K562 (cell line): ENCODE measurements at regions not wholly inside any gene's neighbourhood (a gene's known extent, or its start where the extent isn't known, plus 50 kb on each side); places are given as distances from the start of the nearest gene placed in this dataset.

Source experiments
- BMI1 ChIP-seq: fragments of 150-350 bp; IDR thresholded peaks from 2 replicates; pipeline ENCODE4 v1.6.1; 2014; ENCODE audit warnings: low read length
- C11orf30 ChIP-seq: fragments of 450-650 bp; IDR thresholded peaks from 2 replicates; pipeline ENCODE4 v1.6.1; 2016; ENCODE audit warnings: low read depth, mild to moderate bottlenecking
- CCAR2 ChIP-seq: fragments of 200-400 bp; formaldehyde crosslinking; IDR thresholded peaks from 2 replicates; pipeline ENCODE4 v1.6.1; 2017; ENCODE audit warnings: mild to moderate bottlenecking, low read depth, low read length
- COPS2 ChIP-seq: fragments of 450-650 bp; conservative IDR thresholded peaks from 2 replicates; pipeline ENCODE4 v1.6.1; 2016; ENCODE audit warnings: mild to moderate bottlenecking, moderate library complexity
- CREB1 ChIP-seq, 2 experiments: sonication (generic) in 1 of 2; formaldehyde crosslinking in 1 of 2; IDR thresholded peaks; 2 replicates each; pipeline versions ENCODE4 v1.6.1 to v1.8.0; 2012 to 2022; ENCODE audit warnings: inconsistent platforms in 1 of 2, mild to moderate bottlenecking in 1 of 2, missing genetic modification reagents in 1 of 2, moderate library complexity in 1 of 2
- FOXJ2 ChIP-seq: fragments of 200-800 bp; sonication (Bioruptor generic); IDR thresholded peaks from 2 replicates; pipeline ENCODE4 v1.6.1; 2016; ENCODE audit warnings: missing genetic modification characterization, missing compliant biosample characterization
- GTF2F1 ChIP-seq: IDR thresholded peaks from 2 replicates; pipeline ENCODE4 v1.6.1; 2011; ENCODE audit warnings: low read depth, low read length, improper control_type of control experiment
- HDAC6 ChIP-seq: IDR thresholded peaks from 2 replicates; pipeline ENCODE4 v1.6.1; 2012; ENCODE audit warnings: low read depth, mild to moderate bottlenecking, control low read depth, inconsistent platforms, low read length, moderate library complexity
- KDM1A ChIP-seq, 2 experiments: fragments of 450-650 bp; IDR thresholded peaks; 2 replicates each; pipeline ENCODE4 v1.6.1; 2016; ENCODE audit warnings: mild to moderate bottlenecking in 2 of 2
- L3MBTL2 ChIP-seq: fragments of 450-650 bp; IDR thresholded peaks from 2 replicates; pipeline ENCODE4 v1.6.1; 2016; ENCODE audit warnings: mild to moderate bottlenecking, moderate library complexity
- MAFG ChIP-seq: fragments of 450-650 bp; conservative IDR thresholded peaks from 2 replicates; pipeline ENCODE4 v1.6.1; 2016; ENCODE audit warnings: missing genetic modification characterization, missing compliant biosample characterization
- MAFK ChIP-seq: IDR thresholded peaks from 2 replicates; pipeline ENCODE4 v1.6.1; 2011; ENCODE audit warnings: low read length, improper control_type of control experiment
- MIER1 ChIP-seq: fragments of 450-650 bp; IDR thresholded peaks from 2 replicates; pipeline ENCODE4 v1.6.1; 2016; ENCODE audit warnings: antibody characterized with exemption, mild to moderate bottlenecking, low read depth
- NCOA4 ChIP-seq: fragments of 450-650 bp; IDR thresholded peaks from 2 replicates; pipeline ENCODE4 v1.6.1; 2018; ENCODE audit warnings: mild to moderate bottlenecking; ENCODE audit not compliant: partially characterized antibody
- NR1H2 ChIP-seq: sonication (generic); formaldehyde crosslinking; IDR thresholded peaks from 2 replicates; pipeline ENCODE4 v1.4.0; 2020; ENCODE audit warnings: mild to moderate bottlenecking, missing genetic modification reagents
- RCOR1 ChIP-seq, 2 experiments: IDR thresholded peaks; 2 replicates each; pipeline ENCODE4 v1.6.1; 2012; ENCODE audit warnings: low read depth in 2 of 2, low read length in 2 of 2, borderline replicate concordance in 1 of 2, improper control_type of control experiment in 1 of 2
- STAT5A ChIP-seq: IDR thresholded peaks from 2 replicates; pipeline ENCODE4 v1.6.1; 2012; ENCODE audit warnings: low read length, inconsistent platforms, borderline replicate concordance
- TAF15 ChIP-seq: fragments of 200-400 bp; formaldehyde crosslinking; IDR thresholded peaks from 2 replicates; pipeline ENCODE4 v1.6.1; 2017; ENCODE audit warnings: mild to moderate bottlenecking, low read depth, low read length, moderate library complexity
- TOE1 ChIP-seq, 2 experiments: fragments of 450-650 bp in 1 of 2; sonication (generic) in 1 of 2; formaldehyde crosslinking in 1 of 2; IDR thresholded peaks; 2 replicates each; pipeline versions ENCODE4 v1.7.1 to v1.8.0; 2016 to 2022; ENCODE audit warnings: borderline replicate concordance in 2 of 2, mild to moderate bottlenecking in 2 of 2, antibody characterized with exemption in 1 of 2, inconsistent platforms in 1 of 2, low read depth in 1 of 2, missing genetic modification reagents in 1 of 2, moderate library complexity in 1 of 2
- TRIM24 ChIP-seq, 2 experiments: fragments of 450-650 bp; IDR thresholded peaks; 2 replicates each; pipeline ENCODE4 v1.6.1; 2016
- ZFP36 ChIP-seq: fragments of 150-350 bp; IDR thresholded peaks from 2 replicates; pipeline ENCODE4 v1.6.1; 2018; ENCODE audit warnings: low read length, low read depth; ENCODE audit not compliant: partially characterized antibody
- ZNF431 ChIP-seq: sonication (generic); formaldehyde crosslinking; IDR thresholded peaks from 2 replicates; pipeline ENCODE4 v1.8.0; 2022; ENCODE audit warnings: mild to moderate bottlenecking, missing genetic modification reagents
- ZNF778 ChIP-seq: fragments of 450-650 bp; formaldehyde crosslinking; IDR thresholded peaks from 2 replicates; pipeline ENCODE4 v1.4.0; 2020; ENCODE audit warnings: mild to moderate bottlenecking, moderate library complexity
- TF ChIP-seq, protein P1 (sequence below): fragments of 450-650 bp; formaldehyde crosslinking; IDR thresholded peaks from 2 replicates; pipeline ENCODE4 v1.4.0; 2020; ENCODE audit warnings: mild to moderate bottlenecking, moderate library complexity
- TF ChIP-seq, protein P2 (sequence below): fragments of 250-450 bp; sonication (Bioruptor Pico); IDR thresholded peaks from 2 replicates; pipeline ENCODE4 v1.8.0; 2022; ENCODE audit warnings: moderate library complexity, mild to moderate bottlenecking, inconsistent platforms
- TF ChIP-seq, protein P3 (sequence below): fragments of 450-650 bp; IDR thresholded peaks from 2 replicates; pipeline ENCODE4 v1.6.1; 2014; ENCODE audit warnings: low read depth, mild to moderate bottlenecking, moderate library complexity, borderline replicate concordance

DNA sequence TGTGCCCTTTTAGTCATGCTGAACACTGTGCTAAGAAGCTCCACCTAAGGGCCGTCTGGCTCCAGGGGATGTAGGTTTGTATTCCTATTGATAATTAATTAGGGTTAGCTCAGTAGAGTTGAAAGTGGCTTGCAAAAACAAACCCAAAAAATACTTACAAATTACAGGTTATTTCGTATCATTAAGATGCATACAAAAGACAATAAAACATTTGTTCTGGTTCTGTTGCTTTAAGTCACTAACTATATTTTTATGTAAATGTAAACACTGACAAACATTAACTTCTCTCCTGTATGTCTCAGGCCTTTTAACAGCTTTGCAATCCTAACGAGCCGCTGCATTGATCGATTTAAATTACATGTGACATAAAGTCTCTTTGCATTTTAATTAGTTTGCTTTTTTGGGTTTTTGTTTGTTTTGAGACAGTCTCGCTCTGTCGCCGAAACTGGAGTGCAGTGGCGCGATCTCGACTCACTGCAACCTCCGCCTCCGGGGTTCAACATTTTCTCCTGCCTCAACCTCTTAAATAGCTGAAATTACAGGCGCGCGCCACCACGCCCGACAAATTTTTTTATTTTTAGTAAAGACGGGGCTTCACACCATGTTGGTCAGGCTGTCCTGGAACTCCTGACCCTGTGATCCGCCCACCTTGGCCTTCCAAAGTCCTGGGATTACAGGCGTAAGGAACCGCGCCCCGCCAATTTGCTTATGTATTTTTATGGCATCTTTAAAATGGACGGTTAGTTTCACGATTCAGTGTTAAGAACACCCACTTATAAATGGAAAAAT is 110.9 kb downstream of the HFE start (continued):
- no peak for TF ChIP-seq COPS2
- no peak for TF ChIP-seq CCAR2
- no peak for TF ChIP-seq NCOA4
- TF ChIP-seq STAT5A = no peak
- no peak for TF ChIP-seq TAF15
- TF ChIP-seq GTF2F1 = 0 out of 2 replicates have a peak, but pooled peaks have one; percentile 55
- TF ChIP-seq FOXJ2 (tag) = no peak
- TF ChIP-seq, protein P1, sequence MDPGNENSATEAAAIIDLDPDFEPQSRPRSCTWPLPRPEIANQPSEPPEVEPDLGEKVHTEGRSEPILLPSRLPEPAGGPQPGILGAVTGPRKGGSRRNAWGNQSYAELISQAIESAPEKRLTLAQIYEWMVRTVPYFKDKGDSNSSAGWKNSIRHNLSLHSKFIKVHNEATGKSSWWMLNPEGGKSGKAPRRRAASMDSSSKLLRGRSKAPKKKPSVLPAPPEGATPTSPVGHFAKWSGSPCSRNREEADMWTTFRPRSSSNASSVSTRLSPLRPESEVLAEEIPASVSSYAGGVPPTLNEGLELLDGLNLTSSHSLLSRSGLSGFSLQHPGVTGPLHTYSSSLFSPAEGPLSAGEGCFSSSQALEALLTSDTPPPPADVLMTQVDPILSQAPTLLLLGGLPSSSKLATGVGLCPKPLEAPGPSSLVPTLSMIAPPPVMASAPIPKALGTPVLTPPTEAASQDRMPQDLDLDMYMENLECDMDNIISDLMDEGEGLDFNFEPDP (CRISPR knock-in tag) = no peak
- TF ChIP-seq, protein P2, sequence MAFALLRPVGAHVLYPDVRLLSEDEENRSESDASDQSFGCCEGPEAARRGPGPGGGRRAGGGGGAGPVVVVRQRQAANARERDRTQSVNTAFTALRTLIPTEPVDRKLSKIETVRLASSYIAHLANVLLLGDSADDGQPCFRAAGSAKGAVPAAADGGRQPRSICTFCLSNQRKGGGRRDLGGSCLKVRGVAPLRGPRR (CRISPR knock-in tag) = no peak
- TF ChIP-seq CREB1 (IDR thresholded peaks at IDR 0.05) = peak; percentile 3; the same call in 1 of the 2 replicates
- no peak for TF ChIP-seq CREB1 (CRISPR knock-in tag; IDR thresholded peaks at IDR 0.05)
- no peak for TF ChIP-seq RCOR1 (IDR thresholded peaks at IDR 0.05; ENCODE audit: borderline replicate concordance in 1 of 2, low read depth in 2 of 2, low read length in 2 of 2)
- TF ChIP-seq C11orf30 = no peak
- TF ChIP-seq MAFG (tag) = no peak
- TF ChIP-seq MAFK = no peak
- no peak for TF ChIP-seq KDM1A (IDR thresholded peaks at IDR 0.05)
- TF ChIP-seq MIER1 = no peak
- no peak for TF ChIP-seq TOE1 (IDR thresholded peaks at IDR 0.05; ENCODE audit: borderline replicate concordance)
- TF ChIP-seq TOE1 (CRISPR knock-in tag; IDR thresholded peaks at IDR 0.05; ENCODE audit: borderline replicate concordance, low read depth) = 0 out of 2 replicates have a peak, but pooled peaks have one; percentile 46
- no peak for TF ChIP-seq NR1H2
- no peak for TF ChIP-seq HDAC6
- no peak for TF ChIP-seq TRIM24 (IDR thresholded peaks at IDR 0.05)
- TF ChIP-seq, protein P3, sequence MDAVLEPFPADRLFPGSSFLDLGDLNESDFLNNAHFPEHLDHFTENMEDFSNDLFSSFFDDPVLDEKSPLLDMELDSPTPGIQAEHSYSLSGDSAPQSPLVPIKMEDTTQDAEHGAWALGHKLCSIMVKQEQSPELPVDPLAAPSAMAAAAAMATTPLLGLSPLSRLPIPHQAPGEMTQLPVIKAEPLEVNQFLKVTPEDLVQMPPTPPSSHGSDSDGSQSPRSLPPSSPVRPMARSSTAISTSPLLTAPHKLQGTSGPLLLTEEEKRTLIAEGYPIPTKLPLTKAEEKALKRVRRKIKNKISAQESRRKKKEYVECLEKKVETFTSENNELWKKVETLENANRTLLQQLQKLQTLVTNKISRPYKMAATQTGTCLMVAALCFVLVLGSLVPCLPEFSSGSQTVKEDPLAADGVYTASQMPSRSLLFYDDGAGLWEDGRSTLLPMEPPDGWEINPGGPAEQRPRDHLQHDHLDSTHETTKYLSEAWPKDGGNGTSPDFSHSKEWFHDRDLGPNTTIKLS = no peak
- no peak for TF ChIP-seq ZFP36
- TF ChIP-seq ZNF431 (CRISPR knock-in tag) = no peak
- no peak for TF ChIP-seq ZNF778 (CRISPR knock-in tag)
- no peak for TF ChIP-seq BMI1
- no peak for TF ChIP-seq L3MBTL2
